ENCODE measurements at regions not wholly inside any gene's neighbourhood (a gene's known extent, or its start where the extent isn't known, plus 50 kb on each side); places are given as distances from the start of the nearest gene placed in this dataset.

DNA sequence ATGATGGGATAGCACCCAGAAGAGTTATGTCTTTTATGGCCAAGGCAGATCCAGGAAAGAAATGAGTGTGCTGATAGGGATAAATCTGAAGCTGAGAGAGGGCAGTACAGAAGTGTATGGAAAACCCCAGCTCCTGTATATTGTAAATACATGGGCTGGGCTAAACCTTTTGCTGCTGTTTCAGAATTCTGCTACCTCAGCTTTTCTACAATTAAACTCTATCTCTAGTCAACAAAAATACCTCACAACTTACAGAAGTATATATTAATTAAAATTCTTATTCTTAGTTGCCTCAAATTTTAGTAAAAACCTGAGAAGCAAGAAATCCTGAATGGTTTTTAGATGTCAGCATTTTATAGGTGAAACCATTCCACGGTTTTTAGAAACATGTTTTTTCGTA is 889.5 kb upstream of the NXPH2 start:
- Histone ChIP-seq H3K36me3 (no peaks in the 10 kb centered on the region), H3K27ac (replicated peaks) (no peak overlapping the region), H3K4me1 (no peaks in the 10 kb centered on the region), H3K4me3 (no peak overlapping the region), H3K27me3 (ENCODE audit: low read depth) (no peaks in the 10 kb centered on the region), H3K9me3 (replicated peaks) (peaks cover 10% of the 10 kb centered on the region)
- no peak for DNase-seq
- TF ChIP-seq, protein P1, sequence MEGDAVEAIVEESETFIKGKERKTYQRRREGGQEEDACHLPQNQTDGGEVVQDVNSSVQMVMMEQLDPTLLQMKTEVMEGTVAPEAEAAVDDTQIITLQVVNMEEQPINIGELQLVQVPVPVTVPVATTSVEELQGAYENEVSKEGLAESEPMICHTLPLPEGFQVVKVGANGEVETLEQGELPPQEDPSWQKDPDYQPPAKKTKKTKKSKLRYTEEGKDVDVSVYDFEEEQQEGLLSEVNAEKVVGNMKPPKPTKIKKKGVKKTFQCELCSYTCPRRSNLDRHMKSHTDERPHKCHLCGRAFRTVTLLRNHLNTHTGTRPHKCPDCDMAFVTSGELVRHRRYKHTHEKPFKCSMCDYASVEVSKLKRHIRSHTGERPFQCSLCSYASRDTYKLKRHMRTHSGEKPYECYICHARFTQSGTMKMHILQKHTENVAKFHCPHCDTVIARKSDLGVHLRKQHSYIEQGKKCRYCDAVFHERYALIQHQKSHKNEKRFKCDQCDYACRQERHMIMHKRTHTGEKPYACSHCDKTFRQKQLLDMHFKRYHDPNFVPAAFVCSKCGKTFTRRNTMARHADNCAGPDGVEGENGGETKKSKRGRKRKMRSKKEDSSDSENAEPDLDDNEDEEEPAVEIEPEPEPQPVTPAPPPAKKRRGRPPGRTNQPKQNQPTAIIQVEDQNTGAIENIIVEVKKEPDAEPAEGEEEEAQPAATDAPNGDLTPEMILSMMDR (IDR thresholded peaks at IDR 0.05; ENCODE audit: borderline replicate concordance) = no peak
- intact Hi-C loops (cut with micrococcal nuclease) = no loop called here

DNA sequence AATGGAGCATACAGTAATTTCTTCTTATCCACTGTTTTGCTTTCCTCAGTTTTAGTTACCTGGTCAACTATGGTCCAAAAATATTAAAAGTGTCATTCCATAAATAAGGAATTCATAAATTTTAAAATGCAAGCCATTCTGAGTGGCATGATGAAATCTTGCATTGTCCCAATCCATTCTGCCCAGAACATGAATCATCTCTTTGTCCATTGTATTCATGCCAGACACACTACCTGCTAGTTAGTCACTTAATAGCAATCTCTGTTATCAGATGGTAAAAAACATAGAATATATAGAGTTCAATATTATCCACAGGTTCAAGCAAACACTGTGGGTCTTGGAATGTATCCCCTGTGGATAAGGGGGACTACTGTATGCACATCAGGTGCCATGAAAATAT is 872.2 kb upstream of the NXPH2 start:
- DNase-seq = no peak
- Histone ChIP-seq H3K27me3 (ENCODE audit: low read depth) (no peaks in the 10 kb centered on the region), H3K36me3 (no peaks in the 10 kb centered on the region), H3K4me3 (no peak overlapping the region), H3K27ac (replicated peaks) (no peak overlapping the region), H3K9me3 (replicated peaks) (peaks cover 48% of the 10 kb centered on the region), H3K4me1 (no peaks in the 10 kb centered on the region)
- intact Hi-C loops (cut with micrococcal nuclease) = no loop called here
- TF ChIP-seq, protein P1 (IDR thresholded peaks at IDR 0.05; ENCODE audit: borderline replicate concordance) = no peak

DNA sequence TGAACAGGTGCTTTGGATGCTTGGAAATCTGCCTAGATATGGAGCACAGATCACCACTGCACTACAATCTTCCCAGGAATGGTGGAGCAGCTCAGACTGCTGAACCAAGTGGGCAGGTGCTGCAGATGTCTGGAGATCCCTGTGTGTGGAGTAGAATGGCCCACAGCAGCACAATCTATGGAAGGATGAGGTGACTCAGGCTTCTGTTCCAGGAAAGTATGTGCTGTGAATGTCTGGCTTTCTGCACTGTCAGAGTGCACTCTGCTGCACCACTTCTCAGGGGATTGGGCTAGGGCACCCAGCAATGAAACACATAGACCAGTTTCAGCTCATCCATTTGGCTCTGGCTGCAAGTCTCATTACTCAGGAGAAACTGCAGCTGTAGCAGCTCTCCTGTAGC is 865.4 kb upstream of the NXPH2 start:
- TF ChIP-seq, protein P1 (IDR thresholded peaks at IDR 0.05; ENCODE audit: borderline replicate concordance) = no peak
- DNase-seq = no peak
- Histone ChIP-seq H3K27me3 (ENCODE audit: low read depth) (no peaks in the 10 kb centered on the region), H3K36me3 (no peaks in the 10 kb centered on the region), H3K4me1 (no peaks in the 10 kb centered on the region), H3K9me3 (replicated peaks) (peaks cover 75% of the 10 kb centered on the region), H3K27ac (replicated peaks) (no peak overlapping the region), H3K4me3 (no peak overlapping the region)
- intact Hi-C loops (cut with micrococcal nuclease) = no loop called here

DNA sequence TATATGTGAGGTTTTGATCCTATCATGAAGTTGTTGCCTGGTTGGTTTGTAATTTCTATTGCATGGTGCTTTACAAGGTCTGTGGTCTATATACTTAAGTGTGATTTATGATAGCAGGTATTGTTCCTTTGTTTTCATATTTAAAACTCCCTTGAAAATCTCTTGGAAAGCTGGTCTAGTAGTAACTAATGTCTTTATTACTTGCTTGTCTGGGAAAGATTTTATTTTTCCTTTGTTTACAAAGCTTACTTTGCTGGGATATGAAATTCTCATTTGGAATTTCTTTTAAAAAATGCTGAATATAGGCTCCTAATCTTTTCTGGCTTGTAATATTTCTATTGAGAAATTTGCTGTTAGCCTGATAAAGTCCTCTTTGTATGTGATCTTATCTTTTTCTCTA is 862.9 kb upstream of the NXPH2 start:
- no peaks in the 10 kb centered on the region for H3K4me1 ChIP-seq
- H3K4me3 ChIP-seq = no peak overlapping the region
- TF ChIP-seq, protein P1 (IDR thresholded peaks at IDR 0.05; ENCODE audit: borderline replicate concordance) = no peak
- no peak for DNase-seq
- H3K36me3 ChIP-seq = no peaks in the 10 kb centered on the region
- no peaks in the 10 kb centered on the region for H3K27me3 ChIP-seq (ENCODE audit: low read depth)
- no peak overlapping the region for H3K27ac ChIP-seq (replicated peaks)
- peaks cover 59% of the 10 kb centered on the region for H3K9me3 ChIP-seq (replicated peaks)
- intact Hi-C loops (cut with micrococcal nuclease) = no loop called here

DNA sequence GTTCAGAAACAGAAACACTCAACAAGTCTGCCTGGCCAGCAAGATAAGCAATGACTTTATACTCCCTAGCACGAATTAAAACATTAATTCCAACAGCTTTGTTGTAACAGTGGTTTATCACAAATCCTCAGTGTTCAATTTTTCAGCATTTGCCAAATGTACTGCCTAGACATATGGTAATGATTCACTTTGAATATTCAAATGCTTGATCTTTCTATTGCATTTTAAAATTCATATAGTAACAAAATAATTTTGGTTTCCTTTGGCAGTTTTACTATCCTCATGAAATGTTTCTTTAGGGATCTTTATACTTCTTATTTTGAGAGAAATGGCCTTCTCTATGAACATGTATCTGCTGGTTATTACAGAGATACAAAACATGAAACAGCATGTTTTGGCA is 851.8 kb upstream of the NXPH2 start:
- TF ChIP-seq, protein P1 (IDR thresholded peaks at IDR 0.05; ENCODE audit: borderline replicate concordance) = no peak
- H3K4me3 ChIP-seq = no peak overlapping the region
- no peaks in the 10 kb centered on the region for H3K4me1 ChIP-seq
- H3K27ac ChIP-seq (replicated peaks) = no peak overlapping the region
- H3K9me3 ChIP-seq (replicated peaks) = peaks cover 23% of the 10 kb centered on the region
- intact Hi-C loops (cut with micrococcal nuclease) = no loop called here
- DNase-seq = no peak
- no peaks in the 10 kb centered on the region for H3K27me3 ChIP-seq (ENCODE audit: low read depth)
- no peaks in the 10 kb centered on the region for H3K36me3 ChIP-seq

DNA sequence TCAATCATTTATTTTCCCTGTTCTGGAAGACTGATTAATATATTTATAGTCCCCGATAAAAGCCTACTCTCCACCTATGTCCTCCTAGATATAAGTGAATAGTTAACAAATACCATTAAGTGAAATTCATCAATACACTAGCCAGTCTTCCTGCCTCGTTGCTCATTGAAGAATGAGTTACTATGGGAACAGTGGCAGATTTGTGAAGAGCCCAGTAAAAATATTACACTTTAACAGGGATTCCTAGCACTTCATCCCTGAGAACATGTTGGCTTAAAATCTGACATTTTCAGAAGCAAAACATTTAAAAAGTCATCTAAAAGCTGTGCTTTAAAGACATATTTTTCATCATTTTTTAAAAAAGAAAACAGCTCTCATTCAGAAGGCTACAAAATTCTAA is 848.7 kb upstream of the NXPH2 start:
- Histone ChIP-seq H3K9me3 (replicated peaks) (peaks cover 3% of the 10 kb centered on the region), H3K27me3 (ENCODE audit: low read depth) (no peaks in the 10 kb centered on the region), H3K36me3 (no peaks in the 10 kb centered on the region), H3K4me3 (no peak overlapping the region), H3K4me1 (no peaks in the 10 kb centered on the region), H3K27ac (replicated peaks) (no peak overlapping the region)
- DNase-seq = no peak
- TF ChIP-seq, protein P1 (IDR thresholded peaks at IDR 0.05; ENCODE audit: borderline replicate concordance) = no peak
- intact Hi-C loops (cut with micrococcal nuclease) = no loop called here
